ENCODE measurements at regions not wholly inside any gene's neighbourhood (a gene's known extent, or its start where the extent isn't known, plus 50 kb on each side); places are given as distances from the start of the nearest gene placed in this dataset.
A peak's percentile ranks its signal among the peaks of the same experiment; 100 is the strongest.

DNA sequence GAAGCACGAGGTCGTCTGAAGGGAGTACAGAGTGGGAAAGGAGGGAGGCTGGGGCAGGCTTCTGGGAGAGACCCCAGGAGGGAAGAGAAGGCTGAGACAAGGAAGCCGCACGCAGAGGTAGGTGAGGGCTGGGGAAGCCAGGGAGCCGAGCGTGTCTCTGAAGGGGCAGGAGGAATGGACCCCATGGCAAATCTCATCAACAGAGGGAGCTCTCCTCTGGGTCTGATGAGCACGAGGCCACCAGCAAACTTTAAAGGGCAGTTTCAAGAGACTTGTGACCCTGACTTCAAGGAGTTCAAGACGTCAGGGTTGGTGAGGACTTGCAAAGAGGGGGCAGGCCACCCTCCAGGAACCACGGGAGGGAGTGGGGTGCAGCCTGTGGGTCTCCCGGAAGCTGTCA is 326.2 kb upstream of the IRX2 start:
- TF ChIP-seq, protein P1, sequence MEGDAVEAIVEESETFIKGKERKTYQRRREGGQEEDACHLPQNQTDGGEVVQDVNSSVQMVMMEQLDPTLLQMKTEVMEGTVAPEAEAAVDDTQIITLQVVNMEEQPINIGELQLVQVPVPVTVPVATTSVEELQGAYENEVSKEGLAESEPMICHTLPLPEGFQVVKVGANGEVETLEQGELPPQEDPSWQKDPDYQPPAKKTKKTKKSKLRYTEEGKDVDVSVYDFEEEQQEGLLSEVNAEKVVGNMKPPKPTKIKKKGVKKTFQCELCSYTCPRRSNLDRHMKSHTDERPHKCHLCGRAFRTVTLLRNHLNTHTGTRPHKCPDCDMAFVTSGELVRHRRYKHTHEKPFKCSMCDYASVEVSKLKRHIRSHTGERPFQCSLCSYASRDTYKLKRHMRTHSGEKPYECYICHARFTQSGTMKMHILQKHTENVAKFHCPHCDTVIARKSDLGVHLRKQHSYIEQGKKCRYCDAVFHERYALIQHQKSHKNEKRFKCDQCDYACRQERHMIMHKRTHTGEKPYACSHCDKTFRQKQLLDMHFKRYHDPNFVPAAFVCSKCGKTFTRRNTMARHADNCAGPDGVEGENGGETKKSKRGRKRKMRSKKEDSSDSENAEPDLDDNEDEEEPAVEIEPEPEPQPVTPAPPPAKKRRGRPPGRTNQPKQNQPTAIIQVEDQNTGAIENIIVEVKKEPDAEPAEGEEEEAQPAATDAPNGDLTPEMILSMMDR (conservative IDR thresholded peaks at IDR 0.05), result no peak
- H3K27me3 Mint-ChIP-seq (ENCODE audit: low read depth), result no peaks in the 10 kb centered on the region
- no peaks in the 10 kb centered on the region for H3K4me1 Mint-ChIP-seq
- no peak overlapping the region for H3K4me3 Mint-ChIP-seq
- peak overlapping the region; percentile 80 for H3K27ac Mint-ChIP-seq (ENCODE audit: unreplicated experiment)
- peaks cover 16% of the 10 kb centered on the region for H3K9me3 Mint-ChIP-seq
- H3K36me3 Mint-ChIP-seq (ENCODE audit: low read depth), result peaks cover 3% of the 10 kb centered on the region
- no peak for DNase-seq (ENCODE audit: low read depth, low spot score)

GRCh38 chr5:3075309-3075708 is 323.8 kb upstream of the IRX2 start:
- Mint-ChIP-seq H3K27ac (ENCODE audit: unreplicated experiment) (no peak overlapping the region), H3K27me3 (ENCODE audit: low read depth) (no peaks in the 10 kb centered on the region), H3K4me1 (no peaks in the 10 kb centered on the region), H3K9me3 (peaks cover 22% of the 10 kb centered on the region), H3K36me3 (ENCODE audit: low read depth) (peaks cover 9% of the 10 kb centered on the region), H3K4me3 (no peak overlapping the region)
- DNase-seq (ENCODE audit: low read depth, low spot score), result no peak
- TF ChIP-seq, protein P1 (conservative IDR thresholded peaks at IDR 0.05), result peak; percentile 41

DNA sequence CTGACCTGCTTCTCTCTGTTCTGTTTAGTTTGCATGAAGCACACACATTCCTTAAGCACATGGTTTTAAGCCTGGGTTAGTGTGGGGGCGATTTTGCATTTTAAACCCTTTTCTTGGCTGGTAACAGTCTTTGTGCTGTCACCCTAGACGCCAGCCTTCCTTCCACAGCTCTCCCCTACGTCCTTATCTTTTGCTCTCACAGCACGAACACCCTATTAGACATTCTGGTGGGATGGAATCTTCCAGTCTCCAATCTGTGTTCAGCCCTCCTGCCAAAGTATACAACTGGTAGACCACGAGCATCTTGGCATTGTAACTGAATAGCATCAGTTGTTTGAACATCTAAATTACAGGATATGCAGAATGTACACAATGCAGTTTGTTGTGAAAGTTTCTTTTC is 316.9 kb upstream of the IRX2 start:
- H3K36me3 Mint-ChIP-seq (ENCODE audit: low read depth), result peaks cover 6% of the 10 kb centered on the region
- no peak overlapping the region for H3K4me3 Mint-ChIP-seq
- H3K27me3 Mint-ChIP-seq (ENCODE audit: low read depth), result peaks cover 4% of the 10 kb centered on the region
- H3K4me1 Mint-ChIP-seq, result peaks cover 9% of the 10 kb centered on the region
- no peak for DNase-seq (ENCODE audit: low read depth, low spot score)
- no peak overlapping the region for H3K27ac Mint-ChIP-seq (ENCODE audit: unreplicated experiment)
- TF ChIP-seq, protein P1 (conservative IDR thresholded peaks at IDR 0.05), result no peak
- H3K9me3 Mint-ChIP-seq, result peaks cover 9% of the 10 kb centered on the region

DNA sequence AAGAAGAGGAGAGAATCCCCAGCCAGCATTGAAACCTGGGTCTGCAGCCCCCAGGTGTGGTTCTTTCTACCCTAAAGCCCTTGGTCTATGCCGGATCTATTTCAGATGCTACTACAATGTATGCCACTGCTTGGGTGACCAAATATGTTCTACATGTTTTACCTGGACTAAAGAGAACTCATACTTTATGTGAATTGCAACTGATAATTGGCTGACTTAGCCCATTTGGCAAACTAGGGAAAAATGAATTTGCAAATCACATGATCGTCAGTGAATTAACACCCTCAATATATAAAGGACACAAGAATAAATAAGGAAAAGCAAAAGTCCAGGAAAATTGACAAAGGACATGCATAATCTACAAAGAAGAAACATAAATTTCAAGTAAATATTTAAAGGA is 308.8 kb upstream of the IRX2 start:
- Mint-ChIP-seq H3K4me1 (peaks cover 36% of the 10 kb centered on the region), H3K27ac (ENCODE audit: unreplicated experiment) (no peak overlapping the region), H3K4me3 (no peak overlapping the region), H3K27me3 (ENCODE audit: low read depth) (no peaks in the 10 kb centered on the region), H3K36me3 (ENCODE audit: low read depth) (peaks cover 7% of the 10 kb centered on the region), H3K9me3 (peaks cover 2% of the 10 kb centered on the region)
- TF ChIP-seq, protein P1 (conservative IDR thresholded peaks at IDR 0.05), result no peak
- no peak for DNase-seq (ENCODE audit: low read depth, low spot score)

GRCh38 chr5:3059488-3059887 is 308.0 kb upstream of the IRX2 start:
- H3K27me3 Mint-ChIP-seq (ENCODE audit: low read depth), result no peaks in the 10 kb centered on the region
- H3K36me3 Mint-ChIP-seq (ENCODE audit: low read depth), result peaks cover 7% of the 10 kb centered on the region
- no peak for DNase-seq (ENCODE audit: low read depth, low spot score)
- TF ChIP-seq, protein P1 (conservative IDR thresholded peaks at IDR 0.05), result no peak
- H3K9me3 Mint-ChIP-seq, result peaks cover 2% of the 10 kb centered on the region
- H3K4me1 Mint-ChIP-seq, result peaks cover 36% of the 10 kb centered on the region
- no peak overlapping the region for H3K4me3 Mint-ChIP-seq
- H3K27ac Mint-ChIP-seq (ENCODE audit: unreplicated experiment), result no peak overlapping the region

DNA sequence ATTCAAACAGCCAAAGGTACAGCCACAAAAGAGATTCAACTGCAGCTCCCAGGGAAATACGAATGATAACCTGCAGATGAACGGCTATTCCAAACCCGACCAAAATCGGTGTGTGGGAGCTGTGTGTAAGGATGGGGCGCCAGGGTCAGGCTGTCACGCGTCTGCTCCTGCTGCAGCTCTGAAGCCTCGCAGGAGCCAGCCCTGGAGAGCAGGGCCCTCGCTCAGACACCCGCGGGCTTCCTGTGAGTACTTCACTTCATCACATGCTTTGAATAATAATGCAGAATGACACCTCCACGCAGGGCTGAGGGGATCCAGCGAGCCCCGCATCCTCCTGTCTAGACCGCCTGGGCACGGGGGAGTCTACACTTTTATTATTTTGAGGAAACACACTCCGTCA is 307.5 kb upstream of the IRX2 start:
- H3K4me1 Mint-ChIP-seq, result peaks cover 36% of the 10 kb centered on the region
- peaks cover 7% of the 10 kb centered on the region for H3K36me3 Mint-ChIP-seq (ENCODE audit: low read depth)
- H3K9me3 Mint-ChIP-seq, result peaks cover 2% of the 10 kb centered on the region
- no peak for DNase-seq (ENCODE audit: low read depth, low spot score)
- no peak overlapping the region for H3K4me3 Mint-ChIP-seq
- H3K27ac Mint-ChIP-seq (ENCODE audit: unreplicated experiment), result no peak overlapping the region
- TF ChIP-seq, protein P1 (conservative IDR thresholded peaks at IDR 0.05), result no peak
- H3K27me3 Mint-ChIP-seq (ENCODE audit: low read depth), result no peaks in the 10 kb centered on the region
